MM.1S (cell line): ENCODE measurements at regions not wholly inside any gene's neighbourhood (a gene's known extent, or its start where the extent isn't known, plus 50 kb on each side); places are given as distances from the start of the nearest gene placed in this dataset.

Source experiments
- EZH2phosphoT487 ChIP-seq: fragments of 300-600 bp; sonication (generic); IDR thresholded peaks from 2 replicates; pipeline ENCODE4 v1.6.1; 2018; ENCODE audit warnings: antibody characterized with exemption, low read length
- TF ChIP-seq, protein P1 (sequence below): fragments of 300-600 bp; sonication (generic); IDR thresholded peaks from 2 replicates; pipeline ENCODE4 v1.5.1; 2016; ENCODE audit warnings: antibody characterized with exemption, low read length, mixed read lengths

- TF ChIP-seq, protein P1, sequence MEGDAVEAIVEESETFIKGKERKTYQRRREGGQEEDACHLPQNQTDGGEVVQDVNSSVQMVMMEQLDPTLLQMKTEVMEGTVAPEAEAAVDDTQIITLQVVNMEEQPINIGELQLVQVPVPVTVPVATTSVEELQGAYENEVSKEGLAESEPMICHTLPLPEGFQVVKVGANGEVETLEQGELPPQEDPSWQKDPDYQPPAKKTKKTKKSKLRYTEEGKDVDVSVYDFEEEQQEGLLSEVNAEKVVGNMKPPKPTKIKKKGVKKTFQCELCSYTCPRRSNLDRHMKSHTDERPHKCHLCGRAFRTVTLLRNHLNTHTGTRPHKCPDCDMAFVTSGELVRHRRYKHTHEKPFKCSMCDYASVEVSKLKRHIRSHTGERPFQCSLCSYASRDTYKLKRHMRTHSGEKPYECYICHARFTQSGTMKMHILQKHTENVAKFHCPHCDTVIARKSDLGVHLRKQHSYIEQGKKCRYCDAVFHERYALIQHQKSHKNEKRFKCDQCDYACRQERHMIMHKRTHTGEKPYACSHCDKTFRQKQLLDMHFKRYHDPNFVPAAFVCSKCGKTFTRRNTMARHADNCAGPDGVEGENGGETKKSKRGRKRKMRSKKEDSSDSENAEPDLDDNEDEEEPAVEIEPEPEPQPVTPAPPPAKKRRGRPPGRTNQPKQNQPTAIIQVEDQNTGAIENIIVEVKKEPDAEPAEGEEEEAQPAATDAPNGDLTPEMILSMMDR = no peak
- TF ChIP-seq EZH2phosphoT487 = no peak
Observed at GRCh38 chr6:9195322-9195721, 760.0 kb upstream of the SLC35B3 start.
